Ascending aorta (tissue), 2 donors: ENCODE measurements at regions not wholly inside any gene's neighbourhood (a gene's known extent, or its start where the extent isn't known, plus 50 kb on each side); places are given as distances from the start of the nearest gene placed in this dataset.

Experiments
- DNase-seq, 2 donors: peaks; one replicate each; pipeline ENCODE4 v3.0.0-alpha.2; 2019; ENCODE audit warnings: low spot score in 2 of 2
- H3K27ac ChIP-seq, 2 donors: fragments of 200-600 bp; sonication (generic); one replicate each; pipeline ENCODE4 v1.5.1; 2016 to 2017; ENCODE audit warnings: mild to moderate bottlenecking in 1 of 2
- H3K27me3 ChIP-seq: fragments of 200-600 bp; sonication (generic); one replicate; pipeline ENCODE4 v1.5.1; 2017
- H3K36me3 ChIP-seq, 2 donors: fragments of 200-600 bp; sonication (generic); one replicate each; pipeline ENCODE4 v1.5.1; 2016
- H3K4me1 ChIP-seq, 2 donors: fragments of 200-600 bp; sonication (generic); one replicate each; pipeline ENCODE4 v1.5.1; 2016 to 2017; ENCODE audit warnings: mild to moderate bottlenecking in 1 of 2
- H3K4me3 ChIP-seq, 2 donors: fragments of 200-600 bp; sonication (generic); one replicate each; pipeline ENCODE4 v1.5.1; 2016 to 2017; ENCODE audit warnings: mild to moderate bottlenecking in 1 of 2
- H3K9me3 ChIP-seq, 2 donors: fragments of 200-600 bp; sonication (generic); one replicate each; pipeline ENCODE4 v1.5.1; 2016
- intact Hi-C: fragments of 100-400 bp; cut with DNase I; formaldehyde crosslinking; loops from one replicate; pipeline ENCODE4 v1.15.1; 2023
- TF ChIP-seq, protein P1 (sequence below), 3 experiments: fragments of 200-600 bp in 2 of 3; fragments of 450-650 bp in 1 of 3; sonication (generic) in 2 of 3; IDR thresholded peaks; one replicate each; pipeline ENCODE4 v1.5.1; 2016 to 2019; ENCODE audit warnings: antibody characterized with exemption in 3 of 3, mild to moderate bottlenecking in 1 of 3, moderate library complexity in 1 of 3

DNA sequence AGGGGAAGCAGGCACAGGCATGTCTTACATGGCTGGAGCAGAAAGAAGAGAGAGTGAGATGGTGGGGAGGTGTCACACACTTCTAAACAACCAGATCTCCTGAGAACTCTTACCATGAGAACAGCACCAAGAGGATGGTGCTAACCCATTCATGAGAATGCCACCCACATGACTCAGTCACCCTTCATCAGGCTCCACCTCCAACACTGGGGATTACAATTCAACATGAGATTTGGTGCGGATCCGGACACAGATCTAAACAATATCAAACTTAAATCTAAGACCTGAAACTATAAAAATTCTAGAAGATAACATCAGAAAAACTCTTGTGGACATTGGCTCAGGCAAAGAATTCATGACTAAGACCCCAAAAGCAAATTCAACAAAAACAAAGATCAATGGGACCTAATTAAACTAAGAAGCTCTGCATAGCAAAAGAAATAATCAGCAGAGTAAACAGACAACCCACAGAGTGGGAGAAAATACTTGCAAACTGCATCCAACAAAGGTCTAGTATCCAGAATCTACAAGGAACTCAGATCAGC is 65.4 kb downstream of the SPATA31C2 start:
- TF ChIP-seq, protein P1, sequence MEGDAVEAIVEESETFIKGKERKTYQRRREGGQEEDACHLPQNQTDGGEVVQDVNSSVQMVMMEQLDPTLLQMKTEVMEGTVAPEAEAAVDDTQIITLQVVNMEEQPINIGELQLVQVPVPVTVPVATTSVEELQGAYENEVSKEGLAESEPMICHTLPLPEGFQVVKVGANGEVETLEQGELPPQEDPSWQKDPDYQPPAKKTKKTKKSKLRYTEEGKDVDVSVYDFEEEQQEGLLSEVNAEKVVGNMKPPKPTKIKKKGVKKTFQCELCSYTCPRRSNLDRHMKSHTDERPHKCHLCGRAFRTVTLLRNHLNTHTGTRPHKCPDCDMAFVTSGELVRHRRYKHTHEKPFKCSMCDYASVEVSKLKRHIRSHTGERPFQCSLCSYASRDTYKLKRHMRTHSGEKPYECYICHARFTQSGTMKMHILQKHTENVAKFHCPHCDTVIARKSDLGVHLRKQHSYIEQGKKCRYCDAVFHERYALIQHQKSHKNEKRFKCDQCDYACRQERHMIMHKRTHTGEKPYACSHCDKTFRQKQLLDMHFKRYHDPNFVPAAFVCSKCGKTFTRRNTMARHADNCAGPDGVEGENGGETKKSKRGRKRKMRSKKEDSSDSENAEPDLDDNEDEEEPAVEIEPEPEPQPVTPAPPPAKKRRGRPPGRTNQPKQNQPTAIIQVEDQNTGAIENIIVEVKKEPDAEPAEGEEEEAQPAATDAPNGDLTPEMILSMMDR (IDR thresholded peaks at IDR 0.05), result no peak
- H3K4me3 ChIP-seq, result no peak overlapping the region
- no peaks in the 10 kb centered on the region for H3K36me3 ChIP-seq
- no peak overlapping the region for H3K27ac ChIP-seq
- intact Hi-C loops, result no loop called here
- no peaks in the 10 kb centered on the region for H3K27me3 ChIP-seq
- H3K9me3 ChIP-seq, result no peaks in the 10 kb centered on the region
- H3K4me1 ChIP-seq, result peaks cover 0 to 8% of the 10 kb centered on the region in 2 donors
- DNase-seq, result no peak

GRCh38 chr9:88071331-88071730 is 66.9 kb downstream of the SPATA31C2 start:
- no peaks in the 10 kb centered on the region for H3K9me3 ChIP-seq
- no peak for DNase-seq
- H3K36me3 ChIP-seq, result no peaks in the 10 kb centered on the region
- peaks cover 0 to 4% of the 10 kb centered on the region in 2 donors for H3K4me1 ChIP-seq
- no peaks in the 10 kb centered on the region for H3K27me3 ChIP-seq
- no peak overlapping the region for H3K27ac ChIP-seq
- H3K4me3 ChIP-seq, result no peak overlapping the region
- intact Hi-C loops, result no loop called here
- TF ChIP-seq, protein P1 (IDR thresholded peaks at IDR 0.05), result no peak

- Histone ChIP-seq H3K4me3 (no peak overlapping the region), H3K27ac (no peak overlapping the region), H3K36me3 (no peaks in the 10 kb centered on the region), H3K9me3 (no peaks in the 10 kb centered on the region), H3K27me3 (no peaks in the 10 kb centered on the region), H3K4me1 (no peaks in the 10 kb centered on the region)
- no peak for DNase-seq
- TF ChIP-seq, protein P1 (IDR thresholded peaks at IDR 0.05), result no peak
- intact Hi-C loops, result no loop called here
These were observed 72.7 kb downstream of the SPATA31C2 start for GRCh38 chr9:88065619-88066018.

DNA sequence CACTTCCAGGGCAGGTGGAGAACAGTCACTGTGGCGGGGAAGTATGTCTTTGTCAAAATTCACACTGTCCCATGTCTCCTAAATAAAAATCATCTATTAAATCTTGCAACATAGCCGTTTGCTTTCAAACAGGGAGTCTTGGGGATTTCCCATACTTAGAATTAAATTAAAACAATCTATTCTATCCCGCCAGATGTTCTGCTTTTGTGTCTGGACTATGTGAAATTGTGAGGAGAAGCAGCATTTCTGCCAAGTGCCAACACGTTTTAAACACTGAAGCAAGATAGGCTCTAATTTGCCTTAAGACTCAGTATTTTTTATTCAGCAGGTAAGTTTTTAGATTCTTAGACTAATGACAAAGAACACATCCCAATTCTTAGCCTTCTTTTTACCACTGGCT is 73.7 kb downstream of the SPATA31C2 start:
- Histone ChIP-seq H3K36me3 (no peaks in the 10 kb centered on the region), H3K27me3 (no peaks in the 10 kb centered on the region), H3K4me1 (no peaks in the 10 kb centered on the region), H3K4me3 (no peak overlapping the region), H3K9me3 (no peaks in the 10 kb centered on the region), H3K27ac (no peak overlapping the region)
- intact Hi-C loops, result no loop called here
- TF ChIP-seq, protein P1 (IDR thresholded peaks at IDR 0.05), result no peak
- no peak for DNase-seq

DNA sequence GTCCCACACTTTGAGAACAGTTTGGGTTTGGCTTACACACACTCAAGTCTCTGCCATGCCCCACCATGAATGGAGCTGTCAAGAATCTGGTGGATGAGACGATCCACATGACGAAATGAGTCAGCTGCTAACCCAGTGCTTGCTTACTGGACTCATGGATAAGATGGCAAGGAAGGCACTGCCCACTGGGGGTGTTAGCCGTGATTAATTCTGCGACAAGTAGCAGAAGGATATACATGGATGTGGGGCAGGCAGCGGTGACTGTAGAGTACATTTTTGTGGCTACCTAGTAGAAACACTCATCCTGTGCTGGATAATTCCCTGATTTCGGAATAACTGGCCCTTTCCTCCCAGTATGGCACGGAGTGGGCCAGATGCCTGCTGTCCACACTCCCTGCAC is 77.5 kb downstream of the SPATA31C2 start:
- Histone ChIP-seq H3K9me3 (no peaks in the 10 kb centered on the region), H3K36me3 (no peaks in the 10 kb centered on the region), H3K27me3 (no peaks in the 10 kb centered on the region), H3K27ac (no peak overlapping the region), H3K4me1 (no peaks in the 10 kb centered on the region), H3K4me3 (no peak overlapping the region)
- intact Hi-C loops, result no loop called here
- no peak for DNase-seq
- TF ChIP-seq, protein P1 (IDR thresholded peaks at IDR 0.05), result no peak

DNA sequence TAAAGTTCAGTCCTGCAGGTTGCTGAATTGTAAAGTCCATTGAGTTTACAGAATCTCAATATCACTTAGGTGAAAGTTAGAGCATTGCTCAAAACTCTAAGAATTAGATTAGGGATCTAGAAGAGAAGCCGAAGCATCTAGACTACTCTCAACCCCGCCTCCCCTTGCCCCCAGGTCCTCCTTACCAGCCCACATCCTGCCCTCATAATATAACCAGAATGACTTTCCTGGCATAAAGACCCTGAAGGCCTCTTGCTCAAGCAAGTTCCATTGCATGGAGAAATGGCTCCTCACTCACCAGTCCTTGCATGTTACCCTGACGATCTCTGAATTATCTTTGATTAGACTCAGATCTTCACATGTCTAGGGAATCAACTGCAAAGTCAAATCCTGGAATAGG is 78.8 kb downstream of the SPATA31C2 start:
- intact Hi-C loops, result no loop called here
- H3K27ac ChIP-seq, result no peak overlapping the region
- TF ChIP-seq, protein P1 (IDR thresholded peaks at IDR 0.05), result no peak
- no peaks in the 10 kb centered on the region for H3K36me3 ChIP-seq
- H3K9me3 ChIP-seq, result no peaks in the 10 kb centered on the region
- H3K27me3 ChIP-seq, result no peaks in the 10 kb centered on the region
- DNase-seq, result no peak
- no peak overlapping the region for H3K4me3 ChIP-seq
- no peaks in the 10 kb centered on the region for H3K4me1 ChIP-seq
